GM12865 (cell line): ENCODE measurements at regions not wholly inside any gene's neighbourhood (a gene's known extent, or its start where the extent isn't known, plus 50 kb on each side); places are given as distances from the start of the nearest gene placed in this dataset.

Experiments
- DNase-seq: peaks from one replicate; pipeline ENCODE4 v3.0.0; 2010; ENCODE audit warnings: low read depth
- H3K4me3 ChIP-seq: 2 replicates; pipeline ENCODE4 v1.5.1; 2011; ENCODE audit warnings: mild to moderate bottlenecking, low read depth, low read length, control low read depth
- TF ChIP-seq, protein P1 (sequence below): IDR thresholded peaks from 2 replicates; pipeline ENCODE4 v1.5.1; 2011; ENCODE audit warnings: low read length, control low read depth, low read depth, inconsistent platforms; ENCODE audit not compliant: insufficient read depth; ENCODE audit errors: missing control alignments

- TF ChIP-seq, protein P1, sequence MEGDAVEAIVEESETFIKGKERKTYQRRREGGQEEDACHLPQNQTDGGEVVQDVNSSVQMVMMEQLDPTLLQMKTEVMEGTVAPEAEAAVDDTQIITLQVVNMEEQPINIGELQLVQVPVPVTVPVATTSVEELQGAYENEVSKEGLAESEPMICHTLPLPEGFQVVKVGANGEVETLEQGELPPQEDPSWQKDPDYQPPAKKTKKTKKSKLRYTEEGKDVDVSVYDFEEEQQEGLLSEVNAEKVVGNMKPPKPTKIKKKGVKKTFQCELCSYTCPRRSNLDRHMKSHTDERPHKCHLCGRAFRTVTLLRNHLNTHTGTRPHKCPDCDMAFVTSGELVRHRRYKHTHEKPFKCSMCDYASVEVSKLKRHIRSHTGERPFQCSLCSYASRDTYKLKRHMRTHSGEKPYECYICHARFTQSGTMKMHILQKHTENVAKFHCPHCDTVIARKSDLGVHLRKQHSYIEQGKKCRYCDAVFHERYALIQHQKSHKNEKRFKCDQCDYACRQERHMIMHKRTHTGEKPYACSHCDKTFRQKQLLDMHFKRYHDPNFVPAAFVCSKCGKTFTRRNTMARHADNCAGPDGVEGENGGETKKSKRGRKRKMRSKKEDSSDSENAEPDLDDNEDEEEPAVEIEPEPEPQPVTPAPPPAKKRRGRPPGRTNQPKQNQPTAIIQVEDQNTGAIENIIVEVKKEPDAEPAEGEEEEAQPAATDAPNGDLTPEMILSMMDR: no peak
- DNase-seq: no peak
- H3K4me3 ChIP-seq: no peak overlapping the region
Measured at GRCh38 chr2:59391896-59392295, 1150.8 kb upstream of the FANCL start.

DNA sequence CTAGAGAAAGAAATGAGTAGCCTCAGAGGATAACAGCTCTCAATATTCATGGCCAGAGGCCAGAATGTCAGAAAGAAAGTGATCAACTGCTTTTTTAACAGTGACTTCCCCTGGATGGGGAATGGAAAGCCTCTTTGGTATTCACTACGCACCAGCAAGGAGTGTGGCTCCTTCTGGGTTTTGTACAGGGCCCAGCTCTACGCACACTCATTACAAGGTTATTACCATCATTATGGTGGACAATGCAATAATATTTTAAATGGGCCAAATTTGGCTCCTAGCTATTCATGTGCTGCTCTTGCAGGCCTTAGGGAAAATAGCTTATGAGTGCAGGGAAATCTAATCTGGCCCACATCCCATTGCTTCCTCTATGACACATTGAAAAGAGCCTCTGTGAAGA is 1149.5 kb upstream of the FANCL start:
- H3K4me3 ChIP-seq: no peak overlapping the region
- TF ChIP-seq, protein P1: no peak
- DNase-seq: no peak

DNA sequence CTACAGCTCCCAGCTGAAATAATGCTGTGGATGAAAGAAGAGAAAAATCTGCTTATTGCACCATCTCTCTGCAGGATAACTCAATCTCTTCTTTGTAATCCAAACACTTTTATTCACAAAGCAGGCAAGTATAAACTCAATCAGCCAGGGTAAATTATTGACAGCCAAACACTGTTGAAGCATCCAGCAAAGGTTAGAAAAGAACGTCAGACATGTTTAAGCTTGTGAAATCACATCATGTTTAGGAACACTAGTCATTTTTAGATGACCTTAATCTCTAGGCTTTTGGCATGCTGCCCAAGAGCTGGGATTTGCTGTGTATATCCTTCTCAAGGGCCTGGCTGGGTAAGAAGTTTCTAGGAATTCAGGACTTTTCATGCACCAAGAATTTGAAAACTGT is 1148.1 kb upstream of the FANCL start:
- no peak overlapping the region for H3K4me3 ChIP-seq
- no peak for DNase-seq
- TF ChIP-seq, protein P1: no peak

DNA sequence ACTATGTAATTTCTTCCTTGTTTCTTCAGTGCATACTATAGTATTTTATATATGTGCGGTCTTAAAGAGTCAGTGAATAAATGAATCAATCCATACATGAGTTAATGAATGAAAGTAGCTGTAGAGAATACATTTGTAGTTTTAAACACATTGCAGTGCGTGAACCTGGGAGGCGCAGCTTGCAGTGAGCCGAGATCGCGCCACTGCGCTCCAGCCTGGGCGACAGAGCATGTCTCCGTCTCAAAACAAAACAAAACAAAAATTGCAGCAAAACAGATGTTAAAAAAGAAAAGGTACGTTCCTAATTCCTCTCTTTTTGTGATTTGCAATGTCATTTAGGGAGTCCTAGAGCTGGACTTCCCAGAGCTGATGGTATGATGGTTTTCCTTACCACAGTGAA is 1144.8 kb upstream of the FANCL start:
- no peak for DNase-seq
- TF ChIP-seq, protein P1: no peak
- H3K4me3 ChIP-seq: no peak overlapping the region

GRCh38 chr2:59383473-59383872 is 1142.3 kb upstream of the FANCL start:
- DNase-seq: no peak
- TF ChIP-seq, protein P1: no peak

GRCh38 chr2:59378127-59378526 is 1137.0 kb upstream of the FANCL start:
- TF ChIP-seq, protein P1: no peak
- DNase-seq: no peak
- H3K4me3 ChIP-seq: no peak overlapping the region

More at GRCh38 chr2:59383473-59383872, 1142.3 kb upstream of the FANCL start:
- H3K4me3 ChIP-seq: no peak overlapping the region

GRCh38 chr2:59366288-59366687 is 1125.2 kb upstream of the FANCL start:
- TF ChIP-seq, protein P1: no peak

More at GRCh38 chr2:59366288-59366687, 1125.2 kb upstream of the FANCL start:
- no peak for DNase-seq
- no peak overlapping the region for H3K4me3 ChIP-seq
